ENCODE measurements at regions not wholly inside any gene's neighbourhood (a gene's known extent, or its start where the extent isn't known, plus 50 kb on each side); places are given as distances from the start of the nearest gene placed in this dataset.

DNA sequence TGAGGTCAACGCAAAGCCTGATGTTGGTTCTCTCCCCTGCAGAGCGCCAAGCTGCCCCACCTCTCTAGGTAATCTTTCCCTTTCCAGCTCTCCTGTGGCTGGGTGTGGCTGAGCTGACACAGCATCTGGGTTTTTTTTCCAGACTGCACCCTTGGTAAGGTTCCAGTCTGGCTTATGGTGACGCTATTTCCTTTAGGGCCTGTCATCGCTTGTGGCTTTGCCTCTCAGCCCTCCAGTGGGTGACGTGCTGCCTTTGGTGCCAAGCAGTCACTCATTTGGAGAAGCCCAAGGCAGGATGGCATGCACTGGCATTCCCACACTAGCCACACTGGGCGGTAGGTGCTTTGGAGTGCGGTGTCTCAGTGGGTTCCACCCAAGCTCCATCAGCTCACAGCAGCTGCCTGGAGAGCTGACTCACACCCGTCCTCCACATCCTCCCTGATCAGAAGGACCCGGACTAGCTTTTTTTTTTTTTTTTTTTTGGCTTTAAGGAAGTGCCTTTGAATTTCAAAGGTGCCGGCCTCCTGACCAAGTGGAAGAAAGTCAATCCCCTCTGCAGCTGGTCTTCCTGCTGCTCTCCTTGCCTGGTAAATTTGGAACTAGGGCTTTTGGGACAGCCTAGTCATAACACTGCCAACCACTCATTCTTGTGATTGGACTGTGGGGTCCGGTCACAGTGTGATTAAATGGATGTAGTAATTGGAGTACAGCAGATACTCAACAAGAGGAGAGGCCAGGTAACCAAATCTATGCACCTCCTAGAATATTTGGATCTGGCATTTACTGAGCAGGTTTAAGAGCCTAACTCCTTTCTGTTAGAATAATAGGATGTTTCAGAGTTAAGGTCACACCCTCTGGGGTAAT, 153.6 kb downstream of the CD83 start:
- no peak for ATAC-seq (ENCODE audit: poor library complexity)
- no peak for DNase-seq
- intact Hi-C loops (cut with DNase I) = no loop called here

DNA sequence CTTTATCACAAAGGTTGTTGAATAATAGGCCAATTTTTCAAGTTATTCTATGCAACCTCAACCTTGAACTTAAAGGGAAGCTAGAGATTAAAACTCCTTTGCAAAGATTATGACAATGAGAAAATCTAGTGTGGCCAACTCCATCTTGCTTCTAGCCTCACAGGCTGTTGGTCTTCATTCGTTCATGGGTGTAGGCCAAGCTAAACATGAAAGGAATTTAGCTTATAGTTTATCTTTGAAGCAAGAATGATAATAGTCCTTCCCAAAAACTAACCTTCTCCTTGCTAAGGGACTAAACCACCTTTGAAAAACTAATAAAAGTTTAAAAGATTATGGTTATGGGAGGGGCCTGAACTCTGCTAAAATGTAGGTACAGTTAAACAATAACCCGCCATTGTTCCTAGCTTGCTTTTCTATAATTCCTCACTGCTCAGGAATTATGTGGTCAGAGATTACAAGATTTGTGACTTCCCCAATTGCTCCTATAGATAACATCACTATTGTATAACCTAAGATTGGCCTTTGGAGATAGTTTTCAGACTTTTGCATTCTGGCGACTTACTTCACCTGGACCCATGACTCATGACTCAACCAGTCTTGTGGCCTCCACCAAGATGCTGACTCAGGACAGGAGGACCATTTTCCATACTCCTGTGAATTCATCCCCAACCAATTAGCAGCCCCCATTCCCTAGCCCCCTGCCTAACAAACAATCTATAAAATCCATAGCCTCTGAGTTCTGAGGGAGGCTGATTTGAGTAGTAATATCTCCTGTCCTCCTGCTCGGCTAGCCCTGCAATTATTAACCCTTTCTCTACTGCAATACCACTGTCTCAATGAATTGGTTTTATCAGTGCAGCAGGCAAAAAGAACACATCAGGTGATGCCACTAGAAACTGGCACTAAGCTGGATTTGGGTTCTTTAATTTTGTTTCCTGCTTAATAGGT, 154.5 kb downstream of the CD83 start:
- DNase-seq (no peak), ATAC-seq (ENCODE audit: poor library complexity) (no peak)
- intact Hi-C loops (cut with DNase I) = no loop called here

DNA sequence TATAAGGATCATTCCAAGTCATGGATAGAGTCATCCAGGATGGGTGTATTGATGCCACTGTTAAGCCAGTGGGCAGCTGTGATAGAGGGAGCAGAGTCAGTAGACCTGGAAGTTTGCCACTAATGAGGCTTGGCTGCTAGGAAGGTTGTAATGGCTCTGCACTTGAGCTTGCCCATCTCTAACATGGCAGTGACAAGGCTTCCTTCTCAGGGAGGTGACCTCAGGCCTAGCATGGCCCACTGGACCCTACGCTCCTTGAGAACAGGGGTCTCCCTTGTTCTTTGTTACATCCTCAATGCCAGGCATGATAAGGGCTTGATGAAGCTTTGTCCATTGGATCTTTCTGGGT, 155.1 kb downstream of the CD83 start:
- intact Hi-C loops (cut with DNase I) = no loop called here
- no peak for DNase-seq
- no peak for ATAC-seq (ENCODE audit: poor library complexity)

DNA sequence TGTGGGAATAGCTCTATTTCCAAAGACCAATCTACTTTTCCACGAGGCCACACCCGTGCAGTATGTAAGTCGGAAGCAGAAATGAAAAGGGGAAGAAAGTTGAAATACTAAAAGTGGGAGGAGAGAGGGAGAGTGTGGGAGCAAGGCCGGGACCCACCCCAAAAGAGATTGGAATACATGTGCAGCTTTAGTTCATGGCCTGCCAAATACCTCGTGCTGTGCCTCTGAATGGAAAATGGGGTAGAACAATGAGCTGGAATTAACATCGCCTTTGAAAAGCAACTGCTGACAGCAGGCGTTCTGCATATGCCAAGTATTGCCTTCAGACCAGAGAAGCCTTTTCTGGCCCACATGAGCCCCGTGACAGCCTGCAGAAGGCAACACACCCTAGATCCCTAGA, 155.6 kb downstream of the CD83 start:
- ATAC-seq (ENCODE audit: poor library complexity) (no peak), DNase-seq (no peak)
- intact Hi-C loops (cut with DNase I) = no loop called here

DNA sequence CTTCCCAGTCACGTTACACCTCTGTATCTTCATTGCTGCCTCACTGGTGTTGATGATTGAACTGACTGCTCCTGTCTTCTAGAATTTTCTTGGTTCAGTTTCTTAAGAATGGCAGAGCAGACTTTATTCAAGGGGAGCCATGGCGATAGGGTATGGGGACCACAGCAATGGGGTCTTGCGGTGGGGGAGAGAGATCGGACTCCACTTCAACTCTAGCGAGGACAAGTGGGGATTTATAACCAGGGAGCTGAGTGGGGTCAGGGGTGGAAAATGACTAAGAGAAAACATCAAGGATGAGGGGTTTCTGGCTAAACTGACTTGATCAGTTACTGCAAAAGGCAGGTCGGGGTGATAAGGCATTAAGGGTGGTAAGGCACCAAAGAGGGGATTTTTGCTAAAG, 156.4 kb downstream of the CD83 start:
- no peak for ATAC-seq (ENCODE audit: poor library complexity)

DNA sequence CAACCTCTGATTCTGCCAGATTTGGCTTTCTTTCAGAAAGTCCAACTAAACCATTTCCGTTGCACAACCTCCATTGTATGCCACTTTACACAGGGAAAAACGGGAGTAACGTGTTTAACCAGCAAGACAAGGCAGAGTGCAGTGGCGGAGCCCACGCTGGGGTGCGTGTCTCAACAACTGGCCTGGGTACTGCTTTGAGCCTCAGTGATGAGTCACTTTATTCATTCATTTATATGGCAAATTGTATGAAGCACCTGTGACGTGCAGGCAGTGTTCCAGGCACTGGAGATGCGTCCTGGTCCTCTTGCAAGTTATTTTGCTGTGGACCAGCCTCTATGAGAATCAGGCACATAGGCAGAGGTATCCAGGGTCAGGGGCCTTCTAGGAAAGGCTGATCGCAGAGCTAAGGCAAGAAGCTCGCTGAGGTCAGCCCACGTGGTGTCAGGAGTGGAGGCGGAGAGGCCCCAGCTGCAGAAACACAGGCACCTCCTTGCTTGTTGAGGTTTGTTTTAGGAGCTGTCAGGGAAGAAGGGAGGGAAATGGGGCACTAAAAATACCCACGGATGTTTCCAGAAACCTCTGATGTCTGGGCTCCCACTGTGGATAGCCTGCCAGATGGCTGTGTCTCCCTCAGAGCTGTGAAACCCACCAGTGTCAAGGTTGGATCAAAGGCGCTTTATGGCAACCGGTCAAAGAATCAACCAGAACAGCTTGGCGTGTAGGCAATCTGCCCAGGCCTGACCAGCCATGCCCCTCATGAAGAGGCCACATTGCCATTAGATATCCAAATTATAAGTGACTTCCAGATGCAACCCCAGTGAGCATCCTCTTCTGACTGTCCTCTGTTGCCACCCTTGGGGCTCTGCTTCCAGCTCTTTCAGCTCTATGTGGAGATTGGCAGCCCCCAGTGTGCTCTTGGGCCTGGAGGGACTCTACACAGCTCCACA, 157.2 kb downstream of the CD83 start:
- intact Hi-C loops (cut with DNase I) = no loop called here
- ATAC-seq (ENCODE audit: poor library complexity) (no peak), DNase-seq (no peak)

More for the DNA sequence above, 156.4 kb downstream of the CD83 start:
- intact Hi-C loops (cut with DNase I) = no loop called here
- DNase-seq = no peak

DNA sequence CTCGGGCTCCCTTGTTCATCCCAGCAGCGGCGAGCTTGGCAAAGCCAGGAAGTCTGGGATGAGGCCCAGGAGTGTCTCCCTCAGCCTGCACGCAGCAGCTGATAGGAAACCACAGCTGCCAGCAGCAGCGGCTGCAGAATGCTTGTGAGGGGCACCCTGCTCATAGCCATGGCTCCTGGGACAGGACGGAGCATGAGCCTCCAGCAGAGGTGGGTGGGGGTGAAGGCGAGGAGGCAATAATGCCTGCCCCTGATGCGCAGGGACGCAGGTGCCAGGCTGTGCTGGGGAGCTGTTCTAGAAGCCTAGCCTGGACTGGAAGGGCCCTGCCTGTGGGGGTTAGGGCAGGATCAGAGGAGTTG, 157.9 kb downstream of the CD83 start:
- DNase-seq (peak; percentile 78), ATAC-seq (ENCODE audit: poor library complexity) (peak; percentile 92)
- intact Hi-C loops (cut with DNase I) = no loop called here

DNA sequence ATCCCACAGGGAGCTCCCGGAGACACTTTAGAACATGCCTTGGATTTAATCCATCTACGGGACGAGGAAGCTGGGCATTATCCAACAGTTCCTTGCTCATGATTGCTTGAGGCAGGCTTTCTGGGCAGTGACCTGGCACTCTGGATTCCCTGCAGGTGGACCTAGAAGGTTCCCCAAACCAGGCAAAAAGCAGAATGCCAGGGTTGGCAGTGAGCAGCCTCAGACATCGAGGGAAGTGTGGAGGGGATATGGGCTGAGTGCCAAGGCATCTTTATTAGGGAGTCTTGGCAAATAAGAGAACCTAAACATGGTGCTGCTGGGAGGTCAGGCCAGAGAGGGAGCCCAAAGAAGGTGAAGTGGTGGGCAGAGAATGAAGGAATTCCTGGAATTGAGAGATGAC, 158.5 kb downstream of the CD83 start:
- DNase-seq = no peak
- intact Hi-C loops (cut with DNase I) = no loop called here
- ATAC-seq (ENCODE audit: poor library complexity) = peak; percentile 19

DNA sequence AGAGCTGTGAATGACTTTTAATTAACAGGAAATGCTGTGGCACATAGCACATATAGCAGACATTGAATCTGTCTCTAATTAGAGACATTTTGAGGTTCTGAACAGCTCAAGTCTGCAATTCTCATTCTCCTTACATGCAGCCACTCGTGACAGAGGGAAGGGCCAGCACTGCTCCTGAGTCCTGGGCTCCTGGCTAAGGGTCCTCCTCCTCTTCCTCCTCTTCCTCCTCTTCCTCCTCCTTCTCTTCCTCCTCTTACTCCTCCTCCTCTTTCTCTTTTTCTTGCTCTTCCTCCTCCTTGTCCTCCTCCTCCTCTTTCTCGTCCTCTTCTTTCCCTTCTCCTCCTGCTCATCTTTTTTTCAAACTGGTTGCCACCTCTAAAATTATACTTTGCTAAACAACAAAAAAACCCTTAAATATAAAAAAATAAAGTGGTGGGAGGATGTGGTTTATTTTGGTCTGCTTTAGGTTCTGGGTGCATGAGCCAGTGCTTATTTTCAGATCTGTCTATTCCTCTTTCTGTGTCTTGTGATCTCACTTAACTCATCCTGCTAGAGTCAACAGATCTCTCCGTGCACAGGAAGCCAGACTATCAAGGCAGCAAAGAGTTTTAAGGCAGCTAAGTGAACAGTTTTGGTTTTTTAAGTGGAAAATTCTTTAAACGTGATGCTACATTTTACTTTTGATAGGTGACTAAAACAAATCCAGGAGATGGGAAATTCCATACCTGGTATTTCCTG, 159.3 kb downstream of the CD83 start:
- ATAC-seq (ENCODE audit: poor library complexity) (peak; percentile 49), DNase-seq (no peak)
- intact Hi-C loops (cut with DNase I) = no loop called here

DNA sequence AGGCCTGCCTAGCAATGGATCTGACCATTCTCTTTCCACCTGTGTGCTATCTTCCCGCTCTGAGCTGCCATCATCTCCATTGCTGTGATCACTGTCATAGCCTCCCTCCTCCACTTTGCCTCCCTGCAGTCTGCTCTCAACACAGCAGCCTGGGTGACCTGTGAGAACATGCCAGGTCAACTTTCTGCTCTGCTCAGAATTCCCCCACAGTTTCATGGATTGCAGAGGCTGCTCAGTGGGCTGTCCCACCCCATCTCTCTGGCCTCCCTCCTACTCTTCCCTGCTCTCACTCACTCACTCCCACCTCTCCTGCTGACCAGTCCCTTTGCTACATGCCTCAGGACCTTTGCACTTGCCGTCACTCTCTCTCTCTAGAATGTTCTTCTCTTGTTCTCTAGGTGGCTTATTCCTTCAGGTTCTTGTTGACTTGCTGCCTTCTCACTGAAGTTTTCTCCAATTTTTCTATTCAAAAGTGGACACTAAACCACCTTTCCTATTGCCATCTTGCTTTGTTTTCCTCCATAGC, 159.9 kb downstream of the CD83 start:
- intact Hi-C loops (cut with DNase I) = no loop called here
- DNase-seq = no peak
- no peak for ATAC-seq (ENCODE audit: poor library complexity)

DNA sequence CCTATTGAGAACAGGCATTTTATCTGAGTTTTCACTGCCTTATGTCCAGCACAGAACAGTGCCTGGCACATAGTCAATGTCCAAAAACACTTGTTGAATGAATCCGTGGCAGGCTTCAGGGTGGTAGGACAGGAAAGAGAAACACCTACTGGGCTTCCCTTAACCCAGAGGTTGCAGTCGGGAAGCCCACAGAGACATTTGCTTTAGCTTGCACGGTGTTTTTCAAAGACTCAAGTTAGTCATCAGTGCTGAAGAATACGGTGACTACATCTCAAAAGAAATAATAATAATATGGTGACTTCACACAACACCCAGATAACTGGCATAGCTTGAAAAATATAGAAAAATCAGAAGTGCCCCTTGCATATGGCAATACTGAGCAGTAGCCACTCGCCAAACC, 160.4 kb downstream of the CD83 start:
- no peak for ATAC-seq (ENCODE audit: poor library complexity)
- intact Hi-C loops (cut with DNase I) = no loop called here

DNA sequence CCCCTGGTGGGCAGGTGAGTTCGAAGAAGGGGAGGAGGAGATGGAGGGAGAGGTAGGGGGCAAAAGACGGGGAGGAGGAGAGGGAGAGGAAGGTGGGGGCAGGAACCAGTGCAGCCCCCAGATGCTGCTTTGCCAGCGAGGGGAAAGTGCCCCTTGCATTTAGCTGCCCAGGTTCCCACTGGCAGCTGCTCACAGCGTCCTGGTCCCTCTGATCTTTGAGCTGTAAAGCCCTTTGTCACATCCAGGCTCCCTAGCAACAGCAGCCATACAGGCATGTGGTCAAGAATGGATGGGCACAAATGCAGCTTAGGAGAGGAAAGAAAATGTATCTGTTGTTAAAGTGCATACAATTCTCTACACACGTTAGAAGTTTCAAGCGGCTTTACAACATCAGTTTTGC, 160.9 kb downstream of the CD83 start:
- DNase-seq = no peak
- intact Hi-C loops (cut with DNase I) = no loop called here
- no peak for ATAC-seq (ENCODE audit: poor library complexity)

More for the DNA sequence above, 160.4 kb downstream of the CD83 start:
- no peak for DNase-seq

DNA sequence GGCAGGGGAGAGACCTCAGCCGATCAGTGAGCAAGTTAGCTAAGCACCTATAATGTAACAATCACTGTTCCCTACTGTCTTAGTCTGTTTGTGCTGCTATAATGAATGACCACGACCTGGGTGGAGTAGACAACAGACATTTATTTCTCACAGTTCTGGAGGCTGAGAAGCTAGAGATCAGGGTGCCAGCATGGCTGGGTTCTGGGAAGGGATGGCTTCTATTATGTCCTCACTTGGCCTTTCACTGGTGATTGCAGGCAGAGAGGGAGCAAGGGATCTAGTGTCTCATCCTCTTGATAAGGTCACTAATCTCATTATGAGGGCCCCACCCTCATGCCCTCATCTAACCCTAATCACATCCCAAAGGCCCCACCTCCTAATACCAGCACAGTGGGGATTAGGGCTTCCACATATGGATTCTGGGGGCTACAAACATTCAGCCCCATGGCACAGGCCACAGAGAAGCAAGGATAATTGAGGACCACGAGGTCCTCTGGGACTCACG, 162.5 kb downstream of the CD83 start:
- ATAC-seq (ENCODE audit: poor library complexity) (no peak), DNase-seq (no peak)
- intact Hi-C loops (cut with DNase I) = no loop called here

DNA sequence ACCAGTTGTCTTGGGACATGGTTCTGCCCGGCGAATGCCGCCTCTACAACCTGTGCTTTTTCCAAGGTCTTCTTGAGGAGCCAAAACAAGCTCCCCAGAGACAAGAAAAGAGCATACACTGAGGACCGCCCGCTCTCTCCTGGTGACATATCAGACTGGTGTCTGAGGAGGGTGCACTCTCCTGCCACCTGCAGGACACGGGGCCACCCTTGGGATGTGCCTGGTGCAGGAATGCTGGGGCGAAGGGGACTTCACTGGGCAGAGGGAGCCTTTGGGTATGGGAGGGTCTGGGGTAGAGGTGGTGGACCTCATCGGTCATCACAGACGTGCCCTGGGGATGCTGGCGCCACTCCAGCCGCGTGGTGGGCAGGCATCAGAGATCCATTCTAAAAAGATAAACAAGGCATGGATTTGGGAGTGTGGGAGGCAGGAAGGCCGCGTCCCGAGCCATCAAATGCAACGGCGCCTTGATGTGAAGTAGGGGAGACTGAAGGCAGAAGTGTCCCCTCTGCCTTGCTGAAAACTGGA, 163.3 kb downstream of the CD83 start:
- ATAC-seq (ENCODE audit: poor library complexity) = no peak
- DNase-seq = no peak
- intact Hi-C loops (cut with DNase I) = no loop called here

DNA sequence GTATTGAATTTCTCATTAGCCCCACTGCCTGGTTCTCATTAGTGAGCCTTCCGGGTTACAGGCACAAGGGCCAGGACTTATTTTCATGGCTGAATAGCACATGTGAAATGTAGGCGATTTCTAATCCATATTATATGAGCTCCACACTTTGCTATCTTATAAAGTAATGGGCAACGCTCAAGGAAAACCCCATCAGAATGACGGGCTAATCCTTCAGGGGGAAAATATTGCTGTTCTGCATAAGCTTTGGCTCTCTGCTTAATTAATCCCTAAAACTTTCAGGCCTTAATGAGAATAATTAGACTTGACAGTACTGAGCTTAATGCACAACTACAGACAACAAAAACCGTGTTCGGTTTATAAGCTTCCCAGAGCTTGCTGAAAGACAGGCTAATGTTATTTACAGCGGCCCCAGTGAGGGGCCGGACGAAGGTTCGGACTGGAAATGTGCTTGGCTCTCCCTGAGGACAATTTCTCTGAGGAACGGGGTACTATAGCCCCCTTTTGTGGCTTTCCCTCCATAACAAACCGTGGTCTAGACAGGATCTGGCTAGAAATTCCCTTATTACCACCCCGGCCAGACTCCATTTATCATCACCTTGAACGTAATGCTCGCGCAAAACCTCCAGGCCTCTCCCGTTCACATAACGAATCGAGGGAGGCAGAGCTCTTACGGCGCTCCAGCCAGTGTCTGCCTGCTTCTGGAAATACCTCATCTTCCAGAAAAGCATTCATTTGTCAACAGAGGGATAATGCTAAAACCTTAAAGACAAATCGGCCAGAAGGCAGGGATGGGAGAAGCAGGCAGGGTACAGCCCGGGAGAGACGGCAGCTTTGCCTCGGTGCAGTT, 164.5 kb downstream of the CD83 start:
- DNase-seq (no peak), ATAC-seq (ENCODE audit: poor library complexity) (no peak)
- intact Hi-C loops (cut with DNase I) = no loop called here

DNA sequence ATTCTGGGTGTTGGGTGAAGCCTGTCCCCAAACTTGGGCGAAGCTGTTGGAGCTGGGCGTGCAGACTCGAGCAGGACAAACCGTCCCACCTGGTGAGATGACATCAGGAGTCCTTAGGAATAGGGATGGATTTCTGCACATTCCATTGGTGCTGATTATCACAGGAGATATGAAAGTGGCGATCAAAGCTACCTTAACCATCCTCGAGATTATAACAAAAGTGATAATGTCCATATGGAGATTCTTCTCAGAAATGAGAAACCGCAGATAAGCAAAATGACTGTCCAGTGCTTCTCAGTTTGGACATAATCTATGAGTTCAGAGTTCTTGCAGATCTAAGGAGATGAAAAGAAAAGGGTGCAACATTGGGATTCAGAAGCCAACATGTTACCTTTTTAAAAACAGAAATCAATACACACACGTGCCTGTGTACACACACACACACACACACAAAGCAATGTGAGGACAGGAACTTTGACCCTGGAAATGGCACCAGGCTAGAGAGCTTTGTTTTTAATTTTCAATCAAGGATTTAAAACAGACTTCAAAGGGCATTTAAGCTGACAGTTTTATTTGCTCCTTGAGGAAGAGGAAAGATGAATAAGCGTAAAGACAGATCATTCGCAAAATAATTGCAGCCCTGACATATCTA, 165.4 kb downstream of the CD83 start:
- intact Hi-C loops (cut with DNase I) = no loop called here
- no peak for ATAC-seq (ENCODE audit: poor library complexity)
- no peak for DNase-seq

Measured in Right ventricle myocardium superior (tissue), 1 donor.